H9 (cell line): ENCODE measurements at regions not wholly inside any gene's neighbourhood (a gene's known extent, or its start where the extent isn't known, plus 50 kb on each side); places are given as distances from the start of the nearest gene placed in this dataset.

Source experiments
- DNase-seq: peaks from one replicate; pipeline ENCODE4 v3.0.0-alpha.2; 2017
- H2AFZ ChIP-seq: one replicate; pipeline ENCODE4 v1.6.1; 2013; ENCODE audit warnings: mild to moderate bottlenecking, low read length, control low read depth, moderate library complexity
- H2AK5ac ChIP-seq: 2 replicates; pipeline ENCODE4 v1.6.1; 2013; ENCODE audit warnings: low read length, control low read depth, mixed read lengths; ENCODE audit not compliant: insufficient read length
- H2BK120ac ChIP-seq: one replicate; pipeline ENCODE4 v1.6.1; 2013; ENCODE audit warnings: low read depth, mild to moderate bottlenecking, low read length, control low read depth, inconsistent platforms; ENCODE audit not compliant: poor library complexity, severe bottlenecking
- H2BK12ac ChIP-seq: 2 replicates; pipeline ENCODE4 v1.6.1; 2013; ENCODE audit warnings: low read length, control low read depth, mixed read lengths, low read depth; ENCODE audit not compliant: insufficient read length
- H2BK15ac ChIP-seq: 2 replicates; pipeline ENCODE4 v1.6.1; 2013; ENCODE audit warnings: low read depth, low read length, control low read depth
- H2BK20ac ChIP-seq: one replicate; pipeline ENCODE4 v1.6.1; 2013; ENCODE audit warnings: low read depth, mild to moderate bottlenecking, low read length, control low read depth, inconsistent platforms; ENCODE audit not compliant: poor library complexity, severe bottlenecking
- H2BK5ac ChIP-seq: 2 replicates; pipeline ENCODE4 v1.6.1; 2013; ENCODE audit warnings: low read length, control low read depth, mixed read lengths; ENCODE audit not compliant: insufficient read length
- H3K14ac ChIP-seq: 2 replicates; pipeline ENCODE4 v1.6.1; 2013; ENCODE audit warnings: low read length, control low read depth; ENCODE audit not compliant: insufficient read depth
- H3K18ac ChIP-seq: 2 replicates; pipeline ENCODE4 v1.6.1; 2013; ENCODE audit warnings: low read depth, mild to moderate bottlenecking, mixed read lengths, low read length, control low read depth; ENCODE audit not compliant: insufficient read length
- H3K23ac ChIP-seq: 2 replicates; pipeline ENCODE4 v1.6.1; 2013; ENCODE audit warnings: low read length, control low read depth, mixed read lengths, low read depth; ENCODE audit not compliant: insufficient read length
- H3K23me2 ChIP-seq: 2 replicates; pipeline ENCODE4 v1.6.1; 2013; ENCODE audit warnings: low read depth, mild to moderate bottlenecking, mixed read lengths, low read length, control low read depth; ENCODE audit not compliant: insufficient read length, poor library complexity, severe bottlenecking
- H3K27ac ChIP-seq: 2 replicates; pipeline ENCODE4 v1.5.1; 2013; ENCODE audit warnings: low read length, control low read depth, mixed read lengths, low read depth; ENCODE audit not compliant: insufficient read length
- H3K27me3 ChIP-seq: 2 replicates; pipeline ENCODE4 v1.6.1; 2013; ENCODE audit warnings: low read length, control low read depth, inconsistent platforms; ENCODE audit not compliant: insufficient read depth
- H3K4ac ChIP-seq: 2 replicates; pipeline ENCODE4 v1.6.1; 2013; ENCODE audit warnings: low read depth, mild to moderate bottlenecking, control low read depth, inconsistent platforms, low read length, moderate library complexity
- H3K4me1 ChIP-seq: 2 replicates; pipeline ENCODE4 v1.6.1; 2013; ENCODE audit warnings: low read length, control low read depth, inconsistent platforms; ENCODE audit not compliant: insufficient read depth
- H3K4me2 ChIP-seq: 2 replicates; pipeline ENCODE4 v1.6.1; 2013; ENCODE audit warnings: low read length, control low read depth, mixed read lengths; ENCODE audit not compliant: insufficient read length, insufficient read depth
- H3K56ac ChIP-seq: 2 replicates; pipeline ENCODE4 v1.6.1; 2013; ENCODE audit warnings: low read depth, mild to moderate bottlenecking, mixed read lengths, low read length, control low read depth; ENCODE audit not compliant: insufficient read length
- H3K79me1 ChIP-seq: 2 replicates; pipeline ENCODE4 v1.6.1; 2013; ENCODE audit warnings: low read depth, mild to moderate bottlenecking, moderate library complexity, low read length, control low read depth, inconsistent platforms; ENCODE audit not compliant: insufficient read depth, poor library complexity, severe bottlenecking
- H3K79me2 ChIP-seq: 2 replicates; pipeline ENCODE4 v1.6.1; 2013; ENCODE audit warnings: low read length, control low read depth, inconsistent platforms; ENCODE audit not compliant: insufficient read depth
- H3K9ac ChIP-seq: 2 replicates; pipeline ENCODE4 v1.6.1; 2013; ENCODE audit warnings: low read length, control low read depth, mixed read lengths; ENCODE audit not compliant: insufficient read length; ENCODE audit errors: extremely low read depth
- H3K9me3 ChIP-seq: one replicate; pipeline ENCODE4 v1.6.1; 2013; ENCODE audit warnings: low read depth, low read length, inconsistent platforms; ENCODE audit not compliant: control insufficient read depth
- H3T11ph ChIP-seq: one replicate; pipeline ENCODE4 v1.6.1; 2013; ENCODE audit warnings: mild to moderate bottlenecking, low read length, control low read depth, inconsistent platforms
- H4K20me1 ChIP-seq: one replicate; pipeline ENCODE4 v1.6.1; 2013; ENCODE audit not compliant: control insufficient read depth, insufficient read length, insufficient read depth
- H4K5ac ChIP-seq: 2 replicates; pipeline ENCODE4 v1.6.1; 2013; ENCODE audit warnings: low read depth, mild to moderate bottlenecking, mixed read lengths, low read length, control low read depth; ENCODE audit not compliant: insufficient read length
- H4K8ac ChIP-seq: replicated peaks from 2 replicates; pipeline ENCODE4 v1.6.1; 2013; ENCODE audit warnings: low read length, control low read depth, mixed read lengths, low read depth; ENCODE audit not compliant: insufficient read length
- H4K91ac ChIP-seq: 2 replicates; pipeline ENCODE4 v1.6.1; 2013; ENCODE audit warnings: low read depth, mild to moderate bottlenecking, moderate library complexity, mixed read lengths, low read length, control low read depth; ENCODE audit not compliant: insufficient read length
- H3K27ac Mint-ChIP-seq, 3 experiments: 2 replicates in 2 of 3; 3 replicates in 1 of 3; pipeline ENCODE4 v1.8.0; 2020 to 2021; ENCODE audit warnings: mixed read lengths in 3 of 3, mild to moderate bottlenecking in 1 of 3, moderate library complexity in 1 of 3
- H3K27me3 Mint-ChIP-seq: 2 replicates; pipeline ENCODE4 v1.8.0; 2021; ENCODE audit warnings: low read depth, mild to moderate bottlenecking, moderate library complexity, mixed read lengths
- H3K36me3 Mint-ChIP-seq, 3 experiments: 2 replicates in 2 of 3; 3 replicates in 1 of 3; pipeline ENCODE4 v1.8.0; 2020 to 2021; ENCODE audit warnings: low read depth in 3 of 3, mixed read lengths in 3 of 3; ENCODE audit not compliant: insufficient read depth in 1 of 3
- H3K4me1 Mint-ChIP-seq, 2 experiments: 2 replicates each; pipeline ENCODE4 v1.8.0; 2020; ENCODE audit warnings: mixed read lengths in 2 of 2
- H3K4me3 Mint-ChIP-seq, 2 experiments: 2 replicates in 1 of 2; 3 replicates in 1 of 2; pipeline ENCODE4 v1.8.0; 2020 to 2021; ENCODE audit warnings: mild to moderate bottlenecking in 2 of 2, mixed read lengths in 2 of 2, moderate library complexity in 1 of 2
- H3K9me3 Mint-ChIP-seq, 2 experiments: 2 replicates in 1 of 2; 3 replicates in 1 of 2; pipeline ENCODE4 v1.8.0; 2020; ENCODE audit warnings: mild to moderate bottlenecking in 2 of 2, mixed read lengths in 2 of 2, moderate library complexity in 1 of 2
- WGBS: extraction: QIAGEN DNeasy Blood & Tissue Kit; methylation state at CpG from one replicate; pipeline ENCODE4 v1.1.7; 2013; ENCODE audit warnings: missing lambda C conversion rate, low lambda C conversion rate, mixed read lengths; ENCODE audit not compliant: insufficient read length; ENCODE audit errors: extremely low coverage; 5-methylcytosine and 5-hydroxymethylcytosine counted together
- TF ChIP-seq, protein P1 (sequence below): fragments of 200-600 bp; sonication (generic); conservative IDR thresholded peaks from 3 replicates; pipeline ENCODE4 v1.8.0; 2021; ENCODE audit warnings: antibody characterized with exemption, mild to moderate bottlenecking

DNA sequence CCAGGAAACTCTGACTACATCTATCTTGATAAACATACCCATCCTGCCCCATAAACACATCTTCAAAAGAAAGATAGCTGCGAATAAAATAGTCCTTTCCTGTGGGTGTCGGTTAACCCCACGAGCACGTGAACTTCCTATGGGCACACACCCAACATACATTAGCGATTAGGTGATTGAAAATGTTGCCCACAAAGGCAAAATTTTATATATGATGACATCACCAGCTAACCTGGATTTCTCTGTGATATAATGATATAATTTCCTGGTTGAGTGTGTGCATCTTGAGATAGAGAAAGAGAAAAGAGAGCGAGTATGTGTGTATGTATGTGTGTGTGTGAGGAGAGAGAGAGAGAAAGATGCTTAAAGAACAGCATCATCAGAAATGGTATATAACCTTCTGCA lies 296.1 kb downstream of the PTPRC start:
- Histone ChIP-seq H2BK120ac (no peak overlapping the region), H2AFZ (no peak overlapping the region), H3K9me3 (no peaks in the 10 kb centered on the region), H3K27me3 (no peaks in the 10 kb centered on the region), H3K23ac (no peak overlapping the region), H3K4me1 (peaks cover 2% of the 10 kb centered on the region; the same call in 1 of the 2 replicates), H3K79me1 (no peaks in the 10 kb centered on the region), H3K18ac (no peak overlapping the region), H3T11ph (no peak overlapping the region), H3K23me2 (no peaks in the 10 kb centered on the region), H2BK20ac (no peak overlapping the region), H3K79me2 (no peaks in the 10 kb centered on the region), H2AK5ac (no peak overlapping the region), H3K4me2 (no peak overlapping the region), H4K20me1 (no peaks in the 10 kb centered on the region), H3K14ac (no peak overlapping the region), H4K8ac (no peak overlapping the region), H2BK15ac (no peak overlapping the region), H4K5ac (no peak overlapping the region), H4K91ac (no peak overlapping the region), H3K4ac (no peak overlapping the region), H3K9ac (no peak overlapping the region), H3K27ac (no peak overlapping the region), H2BK5ac (no peak overlapping the region), H2BK12ac (no peak overlapping the region), H3K56ac (no peak overlapping the region)
- 100% methylated on average over 1 of the region's 6 CpGs for WGBS
- Mint-ChIP-seq H3K4me1 (peaks cover 11 to 21% of the 10 kb centered on the region in 2 experiments), H3K27ac (no peak overlapping the region), H3K4me3 (no peak overlapping the region), H3K27me3 (no peaks in the 10 kb centered on the region), H3K9me3 (no peaks in the 10 kb centered on the region), H3K36me3 (no peaks in the 10 kb centered on the region)
- DNase-seq = no peak
- TF ChIP-seq, protein P1, sequence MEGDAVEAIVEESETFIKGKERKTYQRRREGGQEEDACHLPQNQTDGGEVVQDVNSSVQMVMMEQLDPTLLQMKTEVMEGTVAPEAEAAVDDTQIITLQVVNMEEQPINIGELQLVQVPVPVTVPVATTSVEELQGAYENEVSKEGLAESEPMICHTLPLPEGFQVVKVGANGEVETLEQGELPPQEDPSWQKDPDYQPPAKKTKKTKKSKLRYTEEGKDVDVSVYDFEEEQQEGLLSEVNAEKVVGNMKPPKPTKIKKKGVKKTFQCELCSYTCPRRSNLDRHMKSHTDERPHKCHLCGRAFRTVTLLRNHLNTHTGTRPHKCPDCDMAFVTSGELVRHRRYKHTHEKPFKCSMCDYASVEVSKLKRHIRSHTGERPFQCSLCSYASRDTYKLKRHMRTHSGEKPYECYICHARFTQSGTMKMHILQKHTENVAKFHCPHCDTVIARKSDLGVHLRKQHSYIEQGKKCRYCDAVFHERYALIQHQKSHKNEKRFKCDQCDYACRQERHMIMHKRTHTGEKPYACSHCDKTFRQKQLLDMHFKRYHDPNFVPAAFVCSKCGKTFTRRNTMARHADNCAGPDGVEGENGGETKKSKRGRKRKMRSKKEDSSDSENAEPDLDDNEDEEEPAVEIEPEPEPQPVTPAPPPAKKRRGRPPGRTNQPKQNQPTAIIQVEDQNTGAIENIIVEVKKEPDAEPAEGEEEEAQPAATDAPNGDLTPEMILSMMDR = no peak
